Endothelial cell of umbilical vein (primary cell): ENCODE measurements at regions not wholly inside any gene's neighbourhood (a gene's known extent, or its start where the extent isn't known, plus 50 kb on each side); places are given as distances from the start of the nearest gene placed in this dataset.

Experiments
- BruUV-seq: library from RNA; stranded (reverse); fragments of 400-500 nt; replicated peaks from 2 replicates; lab custom pipeline; 2021; lab: Mats Ljungman, UMichigan
- CTCF ChIA-PET: fragments of 300-600, 350-600 bp; sonication (Branson Sonifier 250); formaldehyde crosslinking; loops from one replicate; lab custom pipeline; 2021; ENCODE audit warnings: antibody characterized with exemption, inconsistent platforms; lab: Charles Lee
- POLR2A ChIA-PET: fragments of 300-600, 350-600 bp; sonication (Branson Sonifier 250); formaldehyde crosslinking; loops from one replicate; lab custom pipeline; 2021; ENCODE audit warnings: antibody characterized with exemption, inconsistent platforms; lab: Charles Lee
- DNase-seq: peaks from one replicate; pipeline ENCODE4 v3.0.0-alpha.2; 2011; ENCODE audit warnings: low read depth, low spot score
- FAIRE-seq: peaks from 2 replicates; lab custom pipeline; 2011; peaks lifted over from hg19 to GRCh38; lab: Jason Lieb, UNC
- H2AFZ ChIP-seq: 2 replicates; pipeline ENCODE4 v1.6.0; 2012; ENCODE audit warnings: low read depth, low read length, control low read depth, inconsistent platforms
- H3K27ac ChIP-seq: 2 replicates; pipeline ENCODE4 v1.5.1; 2011; ENCODE audit warnings: low read depth, mild to moderate bottlenecking, control low read depth, low read length, moderate library complexity; ENCODE audit not compliant: insufficient read depth
- H3K27me3 ChIP-seq, 2 experiments: 2 replicates each; pipeline versions ENCODE4 v1.6.0 to v1.6.1; 2011; ENCODE audit warnings: low read length in 2 of 2, mixed read lengths in 1 of 2; ENCODE audit not compliant: control insufficient read depth in 2 of 2, insufficient read depth in 2 of 2
- H3K36me3 ChIP-seq, 2 experiments: 2 replicates in 1 of 2; 3 replicates in 1 of 2; pipeline ENCODE4 v1.5.1; 2011; ENCODE audit warnings: low read length in 2 of 2, mild to moderate bottlenecking in 1 of 2, moderate library complexity in 1 of 2; ENCODE audit not compliant: control insufficient read depth in 2 of 2, insufficient read depth in 2 of 2; ENCODE audit errors: extremely low read depth in 1 of 2
- H3K4me1 ChIP-seq: 3 replicates; pipeline ENCODE4 v1.5.1; 2011; ENCODE audit warnings: mild to moderate bottlenecking, low read length; ENCODE audit not compliant: control insufficient read depth, insufficient read depth; ENCODE audit errors: extremely low read depth
- H3K4me2 ChIP-seq: 2 replicates; pipeline ENCODE4 v1.6.1; 2011; ENCODE audit warnings: low read length, control low read depth, mixed read lengths; ENCODE audit not compliant: insufficient read depth
- H3K4me3 ChIP-seq, 3 experiments: fragments of 200-600 bp in 1 of 3; sonication (generic), shearing (Covaris generic) in 1 of 3; replicated peaks in 1 of 3; 2 replicates each; pipeline ENCODE4 v1.5.1; 2011 to 2016; ENCODE audit warnings: control low read depth in 3 of 3, low read length in 3 of 3, mild to moderate bottlenecking in 2 of 3, inconsistent platforms in 1 of 3, low read depth in 1 of 3, moderate library complexity in 1 of 3; ENCODE audit not compliant: insufficient read depth in 1 of 3
- H3K79me2 ChIP-seq: 2 replicates; pipeline ENCODE4 v1.6.0; 2012; ENCODE audit warnings: low read length, inconsistent platforms; ENCODE audit not compliant: control insufficient read depth, insufficient read depth
- H3K9ac ChIP-seq: replicated peaks from 2 replicates; pipeline ENCODE3; 2011; ENCODE audit warnings: low read length, control low read depth; ENCODE audit not compliant: insufficient read depth; ENCODE audit errors: extremely low read depth
- H3K9me1 ChIP-seq: replicated peaks from 3 replicates; pipeline ENCODE4 v1.6.0; 2011; ENCODE audit warnings: mild to moderate bottlenecking, low read length; ENCODE audit not compliant: control insufficient read depth, insufficient read depth; ENCODE audit errors: extremely low read depth
- H3K9me3 ChIP-seq: replicated peaks from 2 replicates; pipeline ENCODE4 v1.5.1; 2012; ENCODE audit warnings: low read length, inconsistent platforms; ENCODE audit not compliant: control insufficient read depth, insufficient read depth
- H4K20me1 ChIP-seq: replicated peaks from 2 replicates; pipeline ENCODE3; 2011; ENCODE audit warnings: mild to moderate bottlenecking, low read length; ENCODE audit not compliant: control insufficient read depth, insufficient read depth; ENCODE audit errors: extremely low read depth
- EZH2 ChIP-seq: IDR thresholded peaks from 2 replicates; pipeline ENCODE4 v1.6.1; 2012; ENCODE audit warnings: borderline replicate concordance, low read depth, mild to moderate bottlenecking, moderate library complexity, low read length, inconsistent platforms; ENCODE audit not compliant: severe bottlenecking
- FOS ChIP-seq: IDR thresholded peaks from 2 replicates; pipeline ENCODE4 v1.6.1; 2011; ENCODE audit warnings: mild to moderate bottlenecking, low read length, moderate library complexity, borderline replicate concordance; ENCODE audit not compliant: insufficient read depth
- GATA2 ChIP-seq: IDR thresholded peaks from 2 replicates; pipeline ENCODE4 v1.7.0; 2011; ENCODE audit warnings: low read depth, mild to moderate bottlenecking, moderate library complexity, mixed read lengths, low read length; ENCODE audit not compliant: insufficient read length, insufficient read depth
- JUN ChIP-seq: IDR thresholded peaks from 2 replicates; pipeline ENCODE4 v1.6.1; 2011; ENCODE audit warnings: borderline replicate concordance, low read depth; ENCODE audit not compliant: insufficient read length, insufficient read depth
- MAX ChIP-seq: IDR thresholded peaks from 2 replicates; pipeline ENCODE4 v1.6.1; 2011; ENCODE audit not compliant: insufficient read depth, insufficient read length
- MYC ChIP-seq: IDR thresholded peaks from one replicate; pipeline ENCODE4 v1.6.1; 2011; ENCODE audit warnings: mild to moderate bottlenecking, low read depth, low read length
- POLR2A ChIP-seq: IDR thresholded peaks from 2 replicates; pipeline ENCODE4 v1.6.1; 2012; ENCODE audit warnings: low read depth, mild to moderate bottlenecking, control low read depth, low read length
- POLR2AphosphoS5 ChIP-seq: IDR thresholded peaks from 2 replicates; pipeline ENCODE4 v1.6.1; 2012; ENCODE audit warnings: low read depth, mild to moderate bottlenecking, control low read depth, low read length, moderate library complexity; ENCODE audit not compliant: insufficient read depth
- dilution Hi-C: fragments of 300-500 bp; cut with MboI; formaldehyde crosslinking; loops from one replicate; pipeline ENCODE4 v1.15.0; 2019; ENCODE audit warnings: low sequenced_read_pairs; ENCODE audit not compliant: extremely low pct_ligation_motif_present
- intact Hi-C: fragments of 100-400 bp; cut with micrococcal nuclease; formaldehyde crosslinking; loops from one replicate; pipeline ENCODE4 v1.10.0; 2022
- TF ChIP-seq, protein P1 (sequence below), 2 donors: IDR thresholded peaks; 1 replicate in 1 of 2; 2 replicates in 1 of 2; pipeline ENCODE4 v1.5.1; 2011; ENCODE audit warnings: low read length in 2 of 2, mild to moderate bottlenecking in 2 of 2, moderate library complexity in 2 of 2, control low read depth in 1 of 2, inconsistent platforms in 1 of 2, low read depth in 1 of 2; ENCODE audit not compliant: insufficient read depth in 1 of 2; ENCODE audit errors: extremely low read depth in 1 of 2

- POLR2A ChIA-PET: no interaction called here
- Histone ChIP-seq H3K36me3 (no peaks in the 10 kb centered on the region), H3K4me1 (no peaks in the 10 kb centered on the region), H3K4me3 (no peak overlapping the region), H3K9me1 (no peaks in the 10 kb centered on the region), H3K9me3 (no peaks in the 10 kb centered on the region), H3K27ac (no peak overlapping the region), H3K4me2 (no peak overlapping the region), H2AFZ (no peak overlapping the region), H4K20me1 (no peaks in the 10 kb centered on the region), H3K79me2 (no peaks in the 10 kb centered on the region), H3K27me3 (no peaks in the 10 kb centered on the region), H3K9ac (no peak overlapping the region)
- no TSS peak for BruUV-seq
- DNase-seq (no peak), FAIRE-seq (no peak)
- dilution Hi-C loops: no loop called here
- TF ChIP-seq MAX: no peak
- intact Hi-C loops: no loop called here
- CTCF ChIA-PET: no interaction called here
Measured at GRCh38 chr3:56956906-56957305, 103.6 kb upstream of the SPATA12 start.

DNA sequence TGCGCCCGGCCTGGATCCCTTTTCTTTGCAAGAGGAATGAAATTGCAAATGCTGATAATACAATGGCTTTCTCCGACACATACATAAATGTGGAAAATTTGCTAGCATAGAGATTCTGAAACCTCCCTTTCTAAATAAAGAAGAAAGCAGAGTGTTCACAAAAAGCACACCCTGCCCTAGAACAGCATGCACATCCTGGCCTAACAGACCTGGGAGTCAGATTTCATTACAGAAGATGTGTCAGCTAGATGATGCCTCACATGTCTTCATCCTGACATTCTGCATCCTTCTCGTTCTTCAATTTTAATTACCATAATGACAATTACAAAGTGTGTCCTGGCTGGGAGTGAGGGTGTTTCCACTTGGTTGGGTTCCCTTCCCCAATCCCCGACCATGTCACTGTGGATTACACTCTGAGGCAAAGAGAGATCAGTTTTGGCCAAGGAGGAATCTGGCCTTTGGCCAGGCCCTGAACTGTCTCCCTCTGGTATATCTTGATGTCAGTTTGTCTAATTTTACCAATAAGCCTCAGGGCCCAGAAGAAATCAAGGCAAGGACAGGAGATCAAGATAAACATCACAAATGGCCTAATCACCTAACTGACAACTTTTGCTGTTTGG lies 104.9 kb upstream of the SPATA12 start:
- H4K20me1 ChIP-seq: no peaks in the 10 kb centered on the region
- no peak overlapping the region for H2AFZ ChIP-seq
- H3K4me2 ChIP-seq: no peak overlapping the region
- no peaks in the 10 kb centered on the region for H3K9me3 ChIP-seq
- no peaks in the 10 kb centered on the region for H3K27me3 ChIP-seq
- FAIRE-seq (no peak), DNase-seq (no peak)
- no peaks in the 10 kb centered on the region for H3K79me2 ChIP-seq
- intact Hi-C loops (no loop called here), dilution Hi-C loops (no loop called here)
- no peak overlapping the region for H3K27ac ChIP-seq
- CTCF ChIA-PET: no interaction called here
- no peaks in the 10 kb centered on the region for H3K36me3 ChIP-seq
- POLR2A ChIA-PET: no interaction called here
- H3K9ac ChIP-seq: no peak overlapping the region
- H3K9me1 ChIP-seq: no peaks in the 10 kb centered on the region
- TF ChIP-seq MYC (no peak), MAX (no peak), POLR2AphosphoS5 (no peak), POLR2A (no peak), EZH2 (no peak), JUN (no peak), GATA2 (no peak), FOS (no peak)
- TF ChIP-seq, protein P1, sequence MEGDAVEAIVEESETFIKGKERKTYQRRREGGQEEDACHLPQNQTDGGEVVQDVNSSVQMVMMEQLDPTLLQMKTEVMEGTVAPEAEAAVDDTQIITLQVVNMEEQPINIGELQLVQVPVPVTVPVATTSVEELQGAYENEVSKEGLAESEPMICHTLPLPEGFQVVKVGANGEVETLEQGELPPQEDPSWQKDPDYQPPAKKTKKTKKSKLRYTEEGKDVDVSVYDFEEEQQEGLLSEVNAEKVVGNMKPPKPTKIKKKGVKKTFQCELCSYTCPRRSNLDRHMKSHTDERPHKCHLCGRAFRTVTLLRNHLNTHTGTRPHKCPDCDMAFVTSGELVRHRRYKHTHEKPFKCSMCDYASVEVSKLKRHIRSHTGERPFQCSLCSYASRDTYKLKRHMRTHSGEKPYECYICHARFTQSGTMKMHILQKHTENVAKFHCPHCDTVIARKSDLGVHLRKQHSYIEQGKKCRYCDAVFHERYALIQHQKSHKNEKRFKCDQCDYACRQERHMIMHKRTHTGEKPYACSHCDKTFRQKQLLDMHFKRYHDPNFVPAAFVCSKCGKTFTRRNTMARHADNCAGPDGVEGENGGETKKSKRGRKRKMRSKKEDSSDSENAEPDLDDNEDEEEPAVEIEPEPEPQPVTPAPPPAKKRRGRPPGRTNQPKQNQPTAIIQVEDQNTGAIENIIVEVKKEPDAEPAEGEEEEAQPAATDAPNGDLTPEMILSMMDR (IDR thresholded peaks at IDR 0.05; ENCODE audit: extremely low read depth in 1 of 2, insufficient read depth in 1 of 2, low read depth in 1 of 2, low read length in 2 of 2): no peak
- H3K4me1 ChIP-seq: no peaks in the 10 kb centered on the region
- H3K4me3 ChIP-seq: no peak overlapping the region
- BruUV-seq: no TSS peak
